Stimulated activated CD8-positive, alpha-beta memory T cell treated with anti-CD3 and anti-CD28 coated beads, Interleukin-4, amount 100 ng/mL, for 48 hours (primary cell): ENCODE measurements at regions not wholly inside any gene's neighbourhood (a gene's known extent, or its start where the extent isn't known, plus 50 kb on each side); places are given as distances from the start of the nearest gene placed in this dataset.

ENCODE experiments used
- DNase-seq: peaks from one replicate; pipeline ENCODE4 v3.0.0-alpha.2; 2020

DNA sequence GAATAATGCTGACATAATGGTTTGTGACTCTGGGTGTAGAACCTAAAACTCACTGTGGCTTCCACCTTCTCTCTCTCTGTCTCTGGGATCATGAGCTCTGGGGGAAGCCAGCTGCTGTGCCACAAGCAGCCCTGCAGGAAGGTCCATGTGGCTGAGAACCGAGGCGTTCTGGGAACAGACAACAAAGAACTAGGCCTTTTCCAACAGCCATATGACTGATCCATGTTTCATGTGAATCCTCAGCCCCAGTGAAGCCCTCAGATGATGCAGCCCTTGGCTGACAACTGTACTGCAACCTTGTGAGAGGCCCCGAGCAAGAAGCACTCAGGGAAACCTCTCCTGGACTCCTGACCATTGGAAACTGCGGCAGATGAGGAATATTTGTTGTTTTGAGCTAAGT lies 56.6 kb downstream of the HLA-G start:
- DNase-seq: no peak

DNA sequence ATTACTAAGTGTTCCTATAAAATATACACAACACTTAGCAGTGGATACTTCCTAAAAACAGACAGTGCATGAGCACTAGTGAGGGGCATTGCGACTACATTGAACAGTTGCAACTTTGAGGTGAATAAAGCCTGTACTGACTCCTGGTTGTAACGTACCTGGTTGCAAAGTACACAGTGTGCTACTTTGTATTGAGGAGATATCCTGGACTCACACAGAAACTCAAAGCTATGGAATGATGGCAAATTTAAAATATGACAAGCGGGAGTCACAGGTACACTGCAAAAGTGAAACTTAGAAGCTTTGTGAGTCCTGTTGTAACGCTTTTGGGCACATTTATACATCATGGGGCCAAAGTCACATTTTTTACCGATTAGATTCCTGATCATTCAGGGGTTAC lies 55.6 kb upstream of the HLA-A start:
- no peak for DNase-seq

DNA sequence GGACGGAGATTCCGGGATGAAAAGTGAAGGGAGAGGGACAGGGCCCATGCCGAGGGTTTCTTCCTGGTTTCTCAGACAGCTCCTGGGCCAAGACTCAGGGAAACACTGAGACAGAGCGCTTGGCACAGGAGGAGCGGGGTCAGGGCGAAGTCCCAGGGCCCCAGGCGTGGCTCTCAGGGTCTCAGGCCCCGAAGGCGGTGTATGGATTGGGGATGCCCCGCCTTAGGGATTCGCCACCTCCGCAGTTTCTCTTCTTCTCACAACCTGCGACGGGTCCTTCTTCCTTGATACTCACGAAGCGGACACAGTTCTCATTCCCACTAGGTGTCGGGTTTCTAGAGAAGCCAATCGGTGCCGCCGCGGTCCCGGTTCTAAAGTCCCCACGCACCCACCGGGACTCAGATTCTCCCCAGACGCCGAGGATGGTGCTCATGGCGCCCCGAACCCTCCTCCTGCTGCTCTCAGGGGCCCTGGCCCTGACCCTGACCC lies 55.0 kb upstream of the HLA-A start:
- peak; percentile 39 for DNase-seq

DNA sequence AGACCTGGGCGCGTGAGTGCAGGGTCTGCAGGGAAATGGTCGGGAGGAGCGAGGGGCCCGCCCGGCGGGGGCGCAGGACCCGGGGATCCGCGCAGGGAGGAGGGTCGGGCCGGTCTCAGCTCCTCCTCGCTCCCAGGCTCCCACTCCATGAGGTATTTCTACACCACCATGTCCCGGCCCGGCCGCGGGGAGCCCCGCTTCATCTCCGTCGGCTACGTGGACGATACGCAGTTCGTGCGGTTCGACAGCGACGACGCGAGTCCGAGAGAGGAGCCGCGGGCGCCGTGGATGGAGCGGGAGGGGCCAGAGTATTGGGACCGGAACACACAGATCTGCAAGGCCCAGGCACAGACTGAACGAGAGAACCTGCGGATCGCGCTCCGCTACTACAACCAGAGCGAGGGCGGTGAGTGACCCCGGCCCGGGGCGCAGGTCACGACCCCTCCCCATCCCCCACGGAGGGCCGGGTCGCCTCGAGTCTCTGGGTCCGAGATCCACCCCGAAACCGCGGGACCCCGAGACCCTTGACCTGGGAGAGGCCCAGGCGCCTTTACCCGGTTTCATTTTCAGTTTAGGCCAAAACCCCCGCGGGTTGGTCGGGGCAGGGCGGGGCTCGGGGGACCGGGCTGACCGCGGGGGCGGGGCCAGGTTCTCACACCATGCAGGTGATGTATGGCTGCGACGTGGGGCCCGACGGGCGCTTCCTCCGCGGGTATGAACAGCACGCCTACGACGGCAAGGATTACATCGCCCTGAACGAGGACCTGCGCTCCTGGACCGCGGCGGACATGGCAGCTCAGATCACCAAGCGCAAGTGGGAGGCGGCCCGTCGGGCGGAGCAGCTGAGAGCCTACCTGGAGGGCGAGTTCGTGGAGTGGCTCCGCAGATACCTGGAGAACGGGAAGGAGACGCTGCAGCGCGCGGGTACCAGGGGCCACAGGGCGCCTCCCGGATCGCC lies 54.2 kb upstream of the HLA-A start:
- DNase-seq: peak; percentile 84
